ENCODE measurements at regions not wholly inside any gene's neighbourhood (a gene's known extent, or its start where the extent isn't known, plus 50 kb on each side); places are given as distances from the start of the nearest gene placed in this dataset.

GRCh38 chr18:41639218-41639617 is 315.8 kb upstream of the PIK3C3 start:
- TF ChIP-seq CTCF (IDR thresholded peaks at IDR 0.05) (no peak), EP300 (IDR thresholded peaks at IDR 0.05) (no peak), POLR2A (IDR thresholded peaks at IDR 0.05) (no peak), POLR2AphosphoS5 (IDR thresholded peaks at IDR 0.05) (no peak)
